PC-3 (cell line): ENCODE measurements at regions not wholly inside any gene's neighbourhood (a gene's known extent, or its start where the extent isn't known, plus 50 kb on each side); places are given as distances from the start of the nearest gene placed in this dataset.

Experiments
- ATAC-seq: fragments of 200-7000 bp; cut with Tn5 transposase; 2 replicates; pipeline ENCODE4 v1.9.1; 2020; ENCODE audit warnings: mild to moderate bottlenecking, moderate library complexity
- BruUV-seq: library from RNA; stranded (reverse); fragments of 400-500 nt; replicated peaks from 2 replicates; lab custom pipeline; 2021; lab: Mats Ljungman, UMichigan
- CTCF ChIA-PET: fragments of 300-600 bp; sonication (Branson Sonifier 250); formaldehyde crosslinking; loops from one replicate; lab custom pipeline; 2022; ENCODE audit warnings: antibody characterized with exemption; lab: Charles Lee
- POLR2A ChIA-PET: fragments of 300-600 bp; sonication (Branson Sonifier 250); formaldehyde crosslinking; loops from one replicate; lab custom pipeline; 2022; ENCODE audit warnings: antibody characterized with exemption; ENCODE audit not compliant: unreplicated experiment; lab: Charles Lee
- DNase-seq: peaks from one replicate; pipeline ENCODE4 v3.0.0-alpha.2; 2015
- H2AFZ ChIP-seq: fragments of 300-600 bp; sonication (generic); 2 replicates; pipeline ENCODE4 v1.6.0; 2016; ENCODE audit warnings: antibody characterized with exemption, low read length
- H3F3A ChIP-seq: fragments of 300-600 bp; sonication (generic); one replicate; pipeline ENCODE4 v1.6.0; 2017; ENCODE audit warnings: antibody characterized with exemption, low read length, control low read depth, mild to moderate bottlenecking; ENCODE audit not compliant: unreplicated experiment
- H3K27ac ChIP-seq: fragments of 300-600 bp; sonication (generic); 2 replicates; pipeline ENCODE4 v1.5.1; 2016; ENCODE audit warnings: mild to moderate bottlenecking, low read length
- H3K27me3 ChIP-seq: fragments of 300-600 bp; sonication (generic); 2 replicates; pipeline ENCODE4 v1.6.1; 2016; ENCODE audit warnings: low read length, mixed read lengths
- H3K36me3 ChIP-seq: fragments of 300-600 bp; sonication (generic); 2 replicates; pipeline ENCODE4 v1.6.1; 2016; ENCODE audit warnings: low read depth, mixed run types, low read length, mixed read lengths
- H3K4me1 ChIP-seq: fragments of 300-600 bp; sonication (generic); 2 replicates; pipeline ENCODE4 v1.5.1; 2016; ENCODE audit warnings: low read length; ENCODE audit not compliant: insufficient read depth
- H3K4me2 ChIP-seq: fragments of 300-600 bp; sonication (generic); 2 replicates; pipeline ENCODE4 v1.6.0; 2016; ENCODE audit warnings: low read length
- H3K4me3 ChIP-seq: fragments of 300-600 bp; sonication (generic); 2 replicates; pipeline ENCODE4 v1.5.1; 2016; ENCODE audit warnings: mild to moderate bottlenecking, low read length, mixed read lengths
- H3K79me2 ChIP-seq: fragments of 300-600 bp; sonication (generic); 2 replicates; pipeline ENCODE4 v1.6.1; 2017; ENCODE audit warnings: low read length, mixed read lengths
- H3K9ac ChIP-seq: fragments of 300-600 bp; sonication (generic); 2 replicates; pipeline ENCODE4 v1.6.0; 2016; ENCODE audit warnings: mild to moderate bottlenecking, low read length
- H3K9me2 ChIP-seq: fragments of 300-600 bp; sonication (generic); replicated peaks from 2 replicates; pipeline ENCODE4 v1.6.1; 2016; ENCODE audit warnings: mixed run types, low read length, mixed read lengths
- H3K9me3 ChIP-seq: fragments of 300-600 bp; sonication (generic); 2 replicates; pipeline ENCODE4 v1.6.1; 2016; ENCODE audit warnings: low read length, mixed read lengths
- H4K20me1 ChIP-seq: fragments of 300-600 bp; sonication (generic); 2 replicates; pipeline ENCODE4 v1.6.1; 2016; ENCODE audit warnings: low read length, mixed read lengths
- CTCF ChIP-seq: fragments of 300-600 bp; sonication (generic); conservative IDR thresholded peaks from 2 replicates; pipeline ENCODE4 v1.5.1; 2017; ENCODE audit warnings: antibody characterized with exemption, low read depth, mild to moderate bottlenecking, low read length
- EZH2 ChIP-seq: fragments of 300-600 bp; sonication (generic); IDR thresholded peaks from one replicate; pipeline ENCODE4 v1.6.1; 2017; ENCODE audit warnings: antibody characterized with exemption, mild to moderate bottlenecking, low read length; ENCODE audit not compliant: unreplicated experiment
- EZH2phosphoT487 ChIP-seq: fragments of 300-600 bp; sonication (generic); IDR thresholded peaks from 2 replicates; pipeline ENCODE4 v1.6.1; 2018; ENCODE audit warnings: mild to moderate bottlenecking, antibody characterized with exemption, low read length, borderline replicate concordance
- intact Hi-C: fragments of 100-400 bp; cut with micrococcal nuclease; formaldehyde crosslinking; loops from 2 replicates; pipeline ENCODE4 v1.9.0; 2023

GRCh38 chr9:30697958-30698357, 1686.5 kb upstream of the ACO1 start:
- no TSS peak for BruUV-seq
- Histone ChIP-seq H3K27ac (no peak overlapping the region), H3K4me2 (no peak overlapping the region), H3K9ac (no peak overlapping the region), H3K9me3 (no peaks in the 10 kb centered on the region), H2AFZ (no peak overlapping the region), H3K4me3 (no peak overlapping the region), H3K4me1 (no peaks in the 10 kb centered on the region), H3K79me2 (no peaks in the 10 kb centered on the region), H3K27me3 (no peaks in the 10 kb centered on the region), H3K36me3 (no peaks in the 10 kb centered on the region), H3F3A (no peaks in the 10 kb centered on the region), H3K9me2 (no peaks in the 10 kb centered on the region), H4K20me1 (no peaks in the 10 kb centered on the region)
- DNase-seq = no peak
- intact Hi-C loops = no loop called here
- CTCF ChIA-PET = no interaction called here
- ATAC-seq = no peak
- TF ChIP-seq EZH2 (no peak), CTCF (no peak), EZH2phosphoT487 (no peak)
- POLR2A ChIA-PET = no interaction called here

GRCh38 chr9:30711591-30711990, 1672.9 kb upstream of the ACO1 start:
- intact Hi-C loops = no loop called here
- no peak for ATAC-seq
- Histone ChIP-seq H3K4me1 (no peaks in the 10 kb centered on the region), H3F3A (no peaks in the 10 kb centered on the region), H3K4me3 (no peak overlapping the region), H3K27ac (no peak overlapping the region), H3K79me2 (no peaks in the 10 kb centered on the region), H3K27me3 (no peaks in the 10 kb centered on the region), H3K4me2 (no peak overlapping the region), H3K36me3 (no peaks in the 10 kb centered on the region), H3K9ac (no peak overlapping the region), H4K20me1 (no peaks in the 10 kb centered on the region), H3K9me3 (no peaks in the 10 kb centered on the region), H3K9me2 (no peaks in the 10 kb centered on the region), H2AFZ (no peak overlapping the region)
- no peak for DNase-seq
- CTCF ChIA-PET = no interaction called here
- POLR2A ChIA-PET = no interaction called here
- no TSS peak for BruUV-seq
- TF ChIP-seq EZH2 (no peak), CTCF (no peak), EZH2phosphoT487 (no peak)

- intact Hi-C loops = no loop called here
- Histone ChIP-seq H3K9me2 (no peaks in the 10 kb centered on the region), H3K9me3 (no peaks in the 10 kb centered on the region), H3F3A (no peaks in the 10 kb centered on the region), H2AFZ (no peak overlapping the region), H3K9ac (no peak overlapping the region), H3K27me3 (no peaks in the 10 kb centered on the region), H3K36me3 (no peaks in the 10 kb centered on the region), H3K27ac (no peak overlapping the region), H4K20me1 (no peaks in the 10 kb centered on the region), H3K4me3 (no peak overlapping the region), H3K4me2 (no peak overlapping the region), H3K79me2 (no peaks in the 10 kb centered on the region), H3K4me1 (no peaks in the 10 kb centered on the region)
- ChIA-PET POLR2A (no interaction called here), CTCF (no interaction called here)
- TF ChIP-seq EZH2 (no peak), EZH2phosphoT487 (no peak), CTCF (no peak)
- DNase-seq (no peak), ATAC-seq (no peak)
- BruUV-seq = no TSS peak
These were observed 1671.2 kb upstream of the ACO1 start for GRCh38 chr9:30713243-30713642.
